ENCODE measurements at regions not wholly inside any gene's neighbourhood (a gene's known extent, or its start where the extent isn't known, plus 50 kb on each side); places are given as distances from the start of the nearest gene placed in this dataset.
"Not testable (repeated sequence)": the region's sequence is repeated elsewhere in the genome, so short reads cannot be mapped to it uniquely, and the experiment has no call there.

DNA sequence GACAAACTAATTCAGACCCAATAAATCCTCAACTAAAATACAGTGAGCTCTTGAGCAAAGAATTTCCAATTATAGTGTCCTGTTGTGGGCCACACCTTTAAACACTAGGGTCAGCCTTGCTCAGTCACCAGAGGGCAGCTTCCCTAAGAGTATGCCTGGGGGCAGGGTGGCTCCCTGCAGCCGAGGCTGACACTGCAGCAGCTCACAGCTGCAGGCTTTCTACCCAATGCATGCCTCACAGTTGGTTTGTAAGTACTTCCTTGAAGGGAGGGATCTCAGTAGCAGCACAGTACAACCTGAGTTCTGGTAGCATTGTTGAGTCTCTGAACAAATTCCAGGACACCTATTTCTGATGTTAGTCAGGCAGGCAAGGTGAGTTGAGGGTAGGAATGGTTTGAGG is 335.6 kb downstream of the TUSC7 start:
- no peak for TF ChIP-seq CTCF (IDR thresholded peaks at IDR 0.05; ENCODE audit: low read depth, low read length)
- Histone ChIP-seq H3K27ac (ENCODE audit: low read depth, low read length) (no peak overlapping the region), H3K4me3 (ENCODE audit: low read depth, low read length) (no peak overlapping the region), H3K9me3 (ENCODE audit: control insufficient read depth, insufficient read depth, low read length) (no peaks in the 10 kb centered on the region; the same call in 1 of the 2 replicates), H3K27me3 (ENCODE audit: control insufficient read depth, insufficient read depth, low read length) (no peaks in the 10 kb centered on the region)
- POLR2A ChIA-PET, result no interaction called here
- CTCF ChIA-PET, result no interaction called here
- DNase-seq (ENCODE audit: low read depth, low spot score), result no peak

GRCh38 chr3:117047951-117048705 is 338.5 kb downstream of the TUSC7 start:
- ChIA-PET POLR2A (no interaction called here), CTCF (no interaction called here)
- no peaks in the 10 kb centered on the region; the same call in 1 of the 2 replicates for H3K9me3 ChIP-seq (ENCODE audit: control insufficient read depth, insufficient read depth, low read length)
- no peak overlapping the region for H3K4me3 ChIP-seq (ENCODE audit: low read depth, low read length)
- H3K27me3 ChIP-seq (ENCODE audit: control insufficient read depth, insufficient read depth, low read length), result no peaks in the 10 kb centered on the region
- no peak overlapping the region for H3K27ac ChIP-seq (ENCODE audit: low read depth, low read length)
- TF ChIP-seq CTCF (IDR thresholded peaks at IDR 0.05; ENCODE audit: low read depth, low read length), result no peak
- DNase-seq (ENCODE audit: low read depth, low spot score), result no peak

GRCh38 chr3:117052395-117052794 is 342.8 kb downstream of the TUSC7 start:
- ChIA-PET POLR2A (no interaction called here), CTCF (interaction anchor here (1.4 kb wide), 1 partner anchor 474 kb away, joined by 3 read pairs; no protein-coding TSS in a partner anchor)
- Histone ChIP-seq H3K27ac (ENCODE audit: low read depth, low read length) (no peak overlapping the region), H3K27me3 (ENCODE audit: control insufficient read depth, insufficient read depth, low read length) (no peaks in the 10 kb centered on the region), H3K4me3 (ENCODE audit: low read depth, low read length) (no peak overlapping the region), H3K9me3 (ENCODE audit: control insufficient read depth, insufficient read depth, low read length) (no peaks in the 10 kb centered on the region; the same call in 1 of the 2 replicates)
- TF ChIP-seq CTCF (IDR thresholded peaks at IDR 0.05; ENCODE audit: low read depth, low read length), result no peak
- DNase-seq (ENCODE audit: low read depth, low spot score), result peak; percentile 34

DNA sequence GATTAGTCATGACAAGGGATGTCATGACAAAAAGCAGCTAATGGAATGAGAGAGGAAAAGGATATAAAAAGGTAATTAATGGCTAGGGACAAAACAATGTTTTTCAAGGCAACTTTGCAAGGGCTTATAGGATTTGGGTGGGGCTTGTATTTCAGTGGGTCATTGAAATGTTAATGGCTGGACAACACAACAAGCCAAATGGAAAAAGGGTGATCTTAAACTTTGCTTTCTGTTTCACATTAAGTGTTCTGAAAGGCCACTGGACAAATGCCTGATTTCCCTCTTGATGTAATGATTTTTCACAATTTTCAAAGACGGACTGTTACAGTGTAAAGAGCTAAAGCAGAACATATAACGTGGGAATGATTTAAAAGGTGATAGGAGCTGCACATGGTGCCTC is 345.0 kb downstream of the TUSC7 start:
- ChIA-PET CTCF (no interaction called here), POLR2A (interaction anchor here (0.6 kb wide), 1 partner anchor 150 kb away, joined by 3 read pairs; no protein-coding TSS in a partner anchor)
- DNase-seq (ENCODE audit: low read depth, low spot score), result no peak
- Histone ChIP-seq H3K4me3 (ENCODE audit: low read depth, low read length) (no peak overlapping the region), H3K27me3 (ENCODE audit: control insufficient read depth, insufficient read depth, low read length) (no peaks in the 10 kb centered on the region), H3K9me3 (ENCODE audit: control insufficient read depth, insufficient read depth, low read length) (no peaks in the 10 kb centered on the region; the same call in 1 of the 2 replicates), H3K27ac (ENCODE audit: low read depth, low read length) (no peak overlapping the region)
- TF ChIP-seq CTCF (IDR thresholded peaks at IDR 0.05; ENCODE audit: low read depth, low read length), result no peak

GRCh38 chr3:117056946-117057345 is 347.4 kb downstream of the TUSC7 start:
- H3K9me3 ChIP-seq (ENCODE audit: control insufficient read depth, insufficient read depth, low read length); H3K27me3 ChIP-seq (ENCODE audit: control insufficient read depth, insufficient read depth, low read length); POLR2A ChIA-PET; H3K4me3 ChIP-seq (ENCODE audit: low read depth, low read length); DNase-seq (ENCODE audit: low read depth, low spot score); H3K27ac ChIP-seq (ENCODE audit: low read depth, low read length): not testable (repeated sequence)
- CTCF ChIA-PET, result interaction anchor here (0.5 to 1.1 kb wide), 2 partner anchors 286 to 541 kb away, joined by 4 read pairs; no protein-coding TSS in a partner anchor
